HG02588 (cell line): ENCODE measurements at regions not wholly inside any gene's neighbourhood (a gene's known extent, or its start where the extent isn't known, plus 50 kb on each side); places are given as distances from the start of the nearest gene placed in this dataset.
A peak's percentile ranks its signal among the peaks of the same experiment; 100 is the strongest.
"Not testable (repeated sequence)": the region's sequence is repeated elsewhere in the genome, so short reads cannot be mapped to it uniquely, and the experiment has no call there.

Experiments used
- ATAC-seq: cut with Tn5 transposase; IDR thresholded peaks from one replicate; pipeline ENCODE4 v1.9.1; 2021; ENCODE audit warnings: mild to moderate bottlenecking, moderate library complexity; ENCODE audit not compliant: unreplicated experiment

DNA sequence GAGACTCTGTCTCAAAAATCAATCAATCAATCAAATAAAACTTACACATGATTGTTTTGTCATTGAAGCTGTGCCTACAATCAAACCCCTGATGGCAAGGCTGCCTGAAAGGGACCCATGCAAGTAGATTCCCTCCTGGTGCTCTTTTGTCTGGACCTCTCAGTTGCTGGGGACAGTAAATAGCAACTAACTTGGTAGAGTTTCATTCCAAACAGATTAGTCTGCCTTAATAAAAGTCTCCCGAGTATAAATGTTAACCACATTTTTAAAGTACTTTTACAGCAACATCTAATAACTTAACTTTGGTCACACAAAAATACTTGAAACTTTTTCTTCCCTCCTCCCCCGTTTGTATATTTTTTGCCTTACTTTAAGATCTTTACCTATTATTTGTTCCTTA lies 105.5 kb downstream of the FEM1C start:
- no peak for ATAC-seq

- no peak for ATAC-seq
Measured at GRCh38 chr5:115435778-115436712, 108.5 kb downstream of the FEM1C start.

- ATAC-seq = no peak
Measured at GRCh38 chr5:115435065-115435777, 109.4 kb downstream of the FEM1C start.

- peak; percentile 53 for ATAC-seq
Measured at GRCh38 chr5:115433918-115434317, 110.7 kb downstream of the FEM1C start.

GRCh38 chr5:115432691-115433090 lies 111.9 kb downstream of the FEM1C start:
- ATAC-seq = no peak

- no peak for ATAC-seq
Measured at GRCh38 chr5:115431116-115431515, 113.5 kb downstream of the FEM1C start.

GRCh38 chr5:115430374-115430773 lies 114.2 kb downstream of the FEM1C start:
- ATAC-seq = no peak

- ATAC-seq = no peak
Measured at GRCh38 chr5:115429345-115429940, 115.1 kb downstream of the FEM1C start.

DNA sequence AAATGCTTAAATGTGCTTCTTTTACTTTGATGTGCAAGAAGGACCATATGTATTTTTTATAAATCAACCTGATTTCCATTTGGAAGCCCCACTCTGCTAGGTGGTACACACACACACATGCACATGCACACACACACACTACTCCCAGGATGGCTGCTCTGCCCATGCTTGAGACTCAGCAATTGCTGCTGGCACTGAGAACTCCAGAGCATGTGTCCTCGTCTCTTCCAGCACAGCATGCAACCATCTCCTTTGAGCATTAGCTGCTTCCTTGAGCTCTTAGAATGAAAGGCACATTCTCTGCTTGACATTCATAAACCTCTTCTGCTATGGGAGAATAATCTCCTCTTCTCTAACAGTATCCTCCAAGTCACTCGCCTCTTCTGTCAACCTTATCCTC lies 115.9 kb downstream of the FEM1C start:
- ATAC-seq = no peak

DNA sequence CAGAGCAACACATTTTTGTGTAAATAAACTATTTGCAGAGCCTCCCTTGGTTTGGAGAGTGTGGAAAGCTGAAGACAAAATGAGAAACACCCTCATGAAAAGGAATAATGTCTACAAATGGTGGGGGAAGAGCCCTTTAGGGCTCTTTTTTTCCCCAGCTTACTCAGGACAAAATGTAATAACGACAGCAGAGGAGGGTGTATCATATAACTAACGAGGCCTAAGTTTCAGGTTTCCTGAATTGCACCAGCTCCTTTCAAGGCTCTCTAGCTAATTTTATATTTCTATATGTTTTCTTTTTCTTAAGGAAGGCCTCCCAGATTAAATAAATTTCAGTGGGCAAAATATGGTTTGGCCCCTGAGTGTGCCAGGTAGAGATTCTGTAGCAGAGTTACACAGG lies 116.3 kb downstream of the FEM1C start:
- no peak for ATAC-seq

- no peak for ATAC-seq
Measured at GRCh38 chr5:115424446-115424845, 120.1 kb downstream of the FEM1C start.

- ATAC-seq = no peak
Measured at GRCh38 chr5:115424030-115424429, 120.5 kb downstream of the FEM1C start.

DNA sequence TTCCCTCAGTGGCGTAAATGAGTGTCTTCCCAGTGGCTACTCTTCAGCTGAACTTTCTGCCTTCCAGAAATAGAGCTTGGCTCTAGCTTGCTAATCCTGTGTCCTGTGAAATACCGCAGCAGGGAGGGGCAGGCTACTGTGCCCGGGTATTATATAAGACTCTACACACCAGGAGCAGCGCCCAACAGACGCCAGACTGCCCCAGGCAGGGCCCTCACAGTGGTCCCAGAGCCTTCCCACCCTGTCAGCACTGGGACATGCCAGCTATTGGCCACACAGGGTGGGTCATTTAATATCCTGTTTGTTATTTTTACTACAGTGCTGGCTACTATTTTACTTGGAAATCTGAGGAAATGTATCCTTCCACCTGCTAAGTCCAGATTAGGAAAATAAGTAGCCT lies 121.0 kb downstream of the FEM1C start:
- no peak for ATAC-seq

- no peak for ATAC-seq
Measured at GRCh38 chr5:115423051-115423450, 121.5 kb downstream of the FEM1C start.

GRCh38 chr5:115420812-115421211 lies 123.8 kb downstream of the FEM1C start:
- ATAC-seq = not testable (repeated sequence)

DNA sequence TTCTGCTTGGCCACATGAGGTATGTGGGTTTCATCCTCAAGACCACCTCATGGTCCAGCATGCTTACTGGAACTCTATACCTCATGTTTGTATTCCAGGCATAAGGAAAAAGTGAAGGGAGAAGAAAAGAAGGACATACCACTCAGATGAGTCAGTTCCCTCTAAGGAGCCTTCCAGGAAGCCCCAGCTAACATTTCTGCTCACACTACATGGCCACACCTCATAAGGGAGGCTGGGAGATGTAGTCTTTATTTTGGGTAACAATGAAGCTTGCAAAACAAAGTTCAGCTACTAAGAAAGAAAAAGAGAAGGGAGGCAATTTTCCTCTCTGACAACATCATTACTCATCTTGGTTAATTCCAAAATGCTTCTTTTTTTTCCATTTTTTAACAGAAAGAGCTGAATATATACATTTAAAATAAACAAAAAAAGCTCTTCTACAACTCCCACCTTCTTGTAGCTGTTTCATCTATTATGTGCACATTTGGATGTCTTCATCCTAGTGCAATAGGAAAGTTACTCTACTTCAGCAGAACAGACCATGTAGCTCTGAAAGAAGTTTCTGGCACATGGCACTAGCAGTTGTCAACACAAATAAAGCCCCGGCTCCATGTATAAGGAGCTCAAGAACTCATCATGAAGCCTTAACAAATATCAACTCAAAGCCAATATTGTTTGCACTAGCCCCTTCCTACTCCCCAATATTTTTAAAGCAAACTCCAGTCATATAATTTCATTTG lies 123.6 kb upstream of the CCDC112 start:
- ATAC-seq = no peak

- ATAC-seq = no peak
Measured at GRCh38 chr5:115418788-115419187, 122.3 kb upstream of the CCDC112 start.

DNA sequence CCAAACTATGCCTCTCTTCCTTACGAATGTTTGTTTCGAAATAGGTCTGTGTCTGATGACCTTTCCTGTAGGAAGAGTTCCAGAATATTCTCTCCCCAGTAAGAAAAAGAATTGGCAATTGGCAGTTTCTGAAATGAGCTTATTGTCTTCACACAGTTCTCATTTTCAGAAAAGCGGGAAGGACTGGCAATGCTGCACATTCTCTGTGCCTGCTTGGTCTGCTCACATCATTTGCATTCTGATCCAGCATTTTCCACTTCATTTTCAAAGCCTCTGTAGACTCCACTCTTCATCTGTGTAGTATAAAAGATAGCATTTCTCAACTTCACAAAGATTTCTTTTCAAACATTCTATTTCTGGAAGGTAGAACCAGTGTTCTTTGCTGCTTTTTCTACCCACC lies 120.6 kb upstream of the CCDC112 start:
- no peak for ATAC-seq

- ATAC-seq = peak; percentile 49
Measured at GRCh38 chr5:115415143-115415491, 118.7 kb upstream of the CCDC112 start.

GRCh38 chr5:115414406-115415142 lies 118.1 kb upstream of the CCDC112 start:
- no peak for ATAC-seq
